Neural progenitor cell (in vitro differentiated cells): ENCODE measurements at regions not wholly inside any gene's neighbourhood (a gene's known extent, or its start where the extent isn't known, plus 50 kb on each side); places are given as distances from the start of the nearest gene placed in this dataset.

Source experiments
- DNase-seq: peaks from one replicate; pipeline ENCODE4 v3.0.0-alpha.2; 2016; ENCODE audit warnings: low spot score
- H2AFZ ChIP-seq: fragments of 200-600 bp; sonication (generic); replicated peaks from 2 replicates; pipeline ENCODE4 v1.6.1; 2016; ENCODE audit warnings: antibody characterized with exemption
- H3F3A ChIP-seq: fragments of 200-600 bp; sonication (generic); 2 replicates; pipeline ENCODE4 v1.6.1; 2016; ENCODE audit warnings: antibody characterized with exemption, low read depth
- H3K27ac ChIP-seq: fragments of 200-600 bp; sonication (generic); 2 replicates; pipeline ENCODE4 v1.5.1; 2016; ENCODE audit warnings: mild to moderate bottlenecking
- H3K27me3 ChIP-seq: fragments of 200-600 bp; sonication (generic); 2 replicates; pipeline ENCODE4 v1.6.1; 2016; ENCODE audit warnings: mild to moderate bottlenecking, moderate library complexity
- H3K36me3 ChIP-seq: fragments of 200-600 bp; sonication (generic); 2 replicates; pipeline ENCODE4 v1.5.1; 2016
- H3K4me1 ChIP-seq: fragments of 200-600 bp; sonication (generic); 2 replicates; pipeline ENCODE4 v1.6.1; 2016; ENCODE audit warnings: mixed run types
- H3K4me2 ChIP-seq: fragments of 200-600 bp; sonication (generic); 2 replicates; pipeline ENCODE4 v1.6.1; 2016
- H3K4me3 ChIP-seq: fragments of 200-600 bp; sonication (generic); 2 replicates; pipeline ENCODE4 v1.5.1; 2016
- H3K79me2 ChIP-seq: fragments of 200-600 bp; sonication (generic); 2 replicates; pipeline ENCODE4 v1.6.1; 2016; ENCODE audit warnings: low read depth
- H3K9ac ChIP-seq: fragments of 200-600 bp; sonication (generic); 2 replicates; pipeline ENCODE4 v1.6.1; 2016
- H3K9me3 ChIP-seq: fragments of 200-600 bp; sonication (generic); 2 replicates; pipeline ENCODE4 v1.5.1; 2016; ENCODE audit warnings: low read depth
- H4K20me1 ChIP-seq: fragments of 200-600 bp; sonication (generic); 2 replicates; pipeline ENCODE4 v1.6.1; 2016; ENCODE audit warnings: low read depth
- H3K27ac Mint-ChIP-seq: 3 replicates; pipeline ENCODE4 v1.8.0; 2021; ENCODE audit warnings: mixed read lengths
- H3K27me3 Mint-ChIP-seq: 2 replicates; pipeline ENCODE4 v1.8.0; 2022; ENCODE audit warnings: low read depth, mild to moderate bottlenecking, inconsistent platforms, moderate library complexity, mixed read lengths; ENCODE audit not compliant: insufficient read depth
- H3K36me3 Mint-ChIP-seq: 3 replicates; pipeline ENCODE4 v1.8.0; 2021; ENCODE audit warnings: mixed read lengths
- H3K4me1 Mint-ChIP-seq: 3 replicates; pipeline ENCODE4 v1.8.0; 2021; ENCODE audit warnings: mixed read lengths
- H3K4me3 Mint-ChIP-seq: 3 replicates; pipeline ENCODE4 v1.8.0; 2021; ENCODE audit warnings: mild to moderate bottlenecking, moderate library complexity, mixed read lengths
- H3K9me3 Mint-ChIP-seq: 3 replicates; pipeline ENCODE4 v1.8.0; 2020; ENCODE audit warnings: mixed read lengths
- EZH2 ChIP-seq: fragments of 200-600 bp; sonication (generic); IDR thresholded peaks from 2 replicates; pipeline ENCODE4 v1.6.1; 2017; ENCODE audit warnings: antibody characterized with exemption, mild to moderate bottlenecking, moderate library complexity
- EZH2phosphoT487 ChIP-seq: fragments of 200-600 bp; sonication (generic); IDR thresholded peaks from 2 replicates; pipeline ENCODE4 v1.6.1; 2017; ENCODE audit warnings: antibody characterized with exemption
- TF ChIP-seq, protein P1 (sequence below): fragments of 200-600 bp; sonication (generic); IDR thresholded peaks from 2 replicates; pipeline ENCODE4 v1.5.1; 2017; ENCODE audit warnings: antibody characterized with exemption, mild to moderate bottlenecking

DNA sequence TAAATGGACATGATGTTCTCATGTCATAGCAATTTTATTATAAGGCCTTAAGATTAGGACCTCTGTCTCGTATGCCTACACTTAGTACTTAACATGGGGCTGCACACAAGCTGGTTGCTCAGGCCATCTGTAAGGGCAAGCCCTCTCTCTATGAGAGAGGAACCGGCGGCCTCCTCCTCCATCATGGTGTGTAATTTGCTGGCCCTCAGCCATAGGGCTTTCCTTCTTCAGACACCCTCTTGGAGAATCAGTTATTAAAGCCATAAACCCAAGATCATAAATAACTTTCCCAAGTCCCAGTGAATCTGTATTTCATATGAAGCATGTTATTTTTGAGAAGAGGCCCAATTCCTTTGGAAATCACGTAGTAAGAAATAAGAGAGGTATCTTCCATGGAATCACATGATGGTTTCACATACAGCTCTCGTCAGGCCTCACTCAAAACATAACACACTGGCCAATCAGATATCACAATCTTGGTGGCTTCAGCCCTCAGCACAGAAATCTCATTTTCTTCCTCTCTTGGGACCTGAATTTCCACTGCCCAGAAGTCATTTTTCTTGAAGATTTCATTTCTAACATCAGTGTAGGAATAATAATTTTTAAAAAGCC lies 92.6 kb downstream of the RDH14 start:
- no peak overlapping the region for H3K27ac Mint-ChIP-seq

DNA sequence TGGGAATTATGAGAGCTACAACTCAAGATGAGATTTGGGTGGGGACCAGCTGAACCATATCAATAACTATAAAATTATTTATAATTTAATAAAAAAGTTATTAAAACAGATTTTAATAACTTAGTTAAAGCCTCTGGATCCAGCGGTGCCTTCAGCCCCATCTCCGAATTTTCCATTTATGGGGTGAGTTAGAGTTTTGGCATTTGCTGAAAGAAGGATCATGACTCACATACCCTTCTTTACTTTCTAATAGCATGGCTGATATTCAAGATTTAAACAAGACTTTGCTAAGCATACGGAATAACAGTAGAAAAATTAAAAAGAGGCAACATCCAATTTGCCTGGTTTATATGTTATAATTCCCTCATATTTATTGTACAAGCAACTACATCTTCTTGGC lies 94.5 kb downstream of the RDH14 start:
- H3K27ac ChIP-seq, result no peak overlapping the region
- no peaks in the 10 kb centered on the region for H3K27me3 Mint-ChIP-seq
- DNase-seq, result no peak
- no peaks in the 10 kb centered on the region for H3K36me3 ChIP-seq
- H3K4me1 ChIP-seq, result peaks cover 4% of the 10 kb centered on the region
- no peaks in the 10 kb centered on the region for H4K20me1 ChIP-seq
- H3K27ac Mint-ChIP-seq, result no peak overlapping the region
- H3K36me3 Mint-ChIP-seq, result no peaks in the 10 kb centered on the region
- no peaks in the 10 kb centered on the region for H3F3A ChIP-seq
- H3K27me3 ChIP-seq, result no peaks in the 10 kb centered on the region
- peaks cover 2% of the 10 kb centered on the region for H3K9me3 Mint-ChIP-seq
- H3K4me1 Mint-ChIP-seq, result no peaks in the 10 kb centered on the region
- no peaks in the 10 kb centered on the region for H3K79me2 ChIP-seq
- no peak overlapping the region for H3K4me3 Mint-ChIP-seq
- no peak overlapping the region for H3K4me2 ChIP-seq
- H3K9me3 ChIP-seq, result no peaks in the 10 kb centered on the region
- H2AFZ ChIP-seq, result no peak overlapping the region
- no peak overlapping the region for H3K9ac ChIP-seq
- H3K4me3 ChIP-seq, result no peak overlapping the region
- TF ChIP-seq, protein P1, sequence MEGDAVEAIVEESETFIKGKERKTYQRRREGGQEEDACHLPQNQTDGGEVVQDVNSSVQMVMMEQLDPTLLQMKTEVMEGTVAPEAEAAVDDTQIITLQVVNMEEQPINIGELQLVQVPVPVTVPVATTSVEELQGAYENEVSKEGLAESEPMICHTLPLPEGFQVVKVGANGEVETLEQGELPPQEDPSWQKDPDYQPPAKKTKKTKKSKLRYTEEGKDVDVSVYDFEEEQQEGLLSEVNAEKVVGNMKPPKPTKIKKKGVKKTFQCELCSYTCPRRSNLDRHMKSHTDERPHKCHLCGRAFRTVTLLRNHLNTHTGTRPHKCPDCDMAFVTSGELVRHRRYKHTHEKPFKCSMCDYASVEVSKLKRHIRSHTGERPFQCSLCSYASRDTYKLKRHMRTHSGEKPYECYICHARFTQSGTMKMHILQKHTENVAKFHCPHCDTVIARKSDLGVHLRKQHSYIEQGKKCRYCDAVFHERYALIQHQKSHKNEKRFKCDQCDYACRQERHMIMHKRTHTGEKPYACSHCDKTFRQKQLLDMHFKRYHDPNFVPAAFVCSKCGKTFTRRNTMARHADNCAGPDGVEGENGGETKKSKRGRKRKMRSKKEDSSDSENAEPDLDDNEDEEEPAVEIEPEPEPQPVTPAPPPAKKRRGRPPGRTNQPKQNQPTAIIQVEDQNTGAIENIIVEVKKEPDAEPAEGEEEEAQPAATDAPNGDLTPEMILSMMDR, result no peak
- TF ChIP-seq EZH2 (no peak), EZH2phosphoT487 (no peak)

More for the DNA sequence above, 92.6 kb downstream of the RDH14 start:
- Histone ChIP-seq H3K4me2 (no peak overlapping the region), H3K9me3 (no peaks in the 10 kb centered on the region), H3K4me3 (no peak overlapping the region), H4K20me1 (no peaks in the 10 kb centered on the region), H3K36me3 (no peaks in the 10 kb centered on the region), H3K4me1 (peaks cover 4% of the 10 kb centered on the region), H3K27me3 (no peaks in the 10 kb centered on the region), H3K79me2 (no peaks in the 10 kb centered on the region), H3K27ac (no peak overlapping the region), H3F3A (no peaks in the 10 kb centered on the region), H3K9ac (no peak overlapping the region), H2AFZ (no peak overlapping the region)
- Mint-ChIP-seq H3K4me1 (no peaks in the 10 kb centered on the region), H3K27me3 (no peaks in the 10 kb centered on the region), H3K36me3 (no peaks in the 10 kb centered on the region), H3K4me3 (no peak overlapping the region), H3K9me3 (peaks cover 2% of the 10 kb centered on the region)
- no peak for DNase-seq
- TF ChIP-seq EZH2 (no peak), EZH2phosphoT487 (no peak)
- TF ChIP-seq, protein P1, result no peak

DNA sequence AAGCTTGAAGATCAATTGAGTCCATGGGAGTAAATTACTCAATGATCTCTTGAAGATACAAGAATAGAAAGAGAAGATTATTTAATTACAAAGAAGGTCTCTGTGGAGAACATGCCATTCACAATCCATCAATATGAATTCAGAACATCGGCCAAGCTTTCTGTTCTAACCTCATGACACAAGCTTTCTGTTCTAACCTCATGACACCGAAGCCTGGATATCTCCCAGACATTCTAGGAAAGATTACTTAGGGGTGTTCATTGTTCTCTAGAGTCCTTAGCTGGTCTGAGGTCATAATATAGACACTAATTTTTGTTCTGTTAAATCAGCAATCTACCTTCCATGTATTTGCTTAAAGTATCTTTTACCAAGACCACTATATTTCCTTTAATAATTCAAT lies 95.5 kb downstream of the RDH14 start:
- H4K20me1 ChIP-seq, result no peaks in the 10 kb centered on the region
- no peaks in the 10 kb centered on the region for H3K79me2 ChIP-seq
- TF ChIP-seq, protein P1, result no peak
- TF ChIP-seq EZH2, result no peak
- no peak for TF ChIP-seq EZH2phosphoT487
- Mint-ChIP-seq H3K9me3 (peaks cover 2% of the 10 kb centered on the region), H3K27me3 (no peaks in the 10 kb centered on the region), H3K36me3 (no peaks in the 10 kb centered on the region), H3K4me1 (no peaks in the 10 kb centered on the region), H3K27ac (no peak overlapping the region), H3K4me3 (no peak overlapping the region)
- H3K27ac ChIP-seq, result no peak overlapping the region
- DNase-seq, result no peak
- no peak overlapping the region for H2AFZ ChIP-seq
- no peaks in the 10 kb centered on the region for H3K36me3 ChIP-seq
- H3K9me3 ChIP-seq, result no peaks in the 10 kb centered on the region
- no peak overlapping the region for H3K4me3 ChIP-seq
- no peak overlapping the region for H3K4me2 ChIP-seq
- no peaks in the 10 kb centered on the region for H3K27me3 ChIP-seq
- H3K4me1 ChIP-seq, result peaks cover 4% of the 10 kb centered on the region
- H3K9ac ChIP-seq, result no peak overlapping the region
- H3F3A ChIP-seq, result no peaks in the 10 kb centered on the region
